NCI-H1092 (cell line): ENCODE measurements at regions not wholly inside any gene's neighbourhood (a gene's known extent, or its start where the extent isn't known, plus 50 kb on each side); places are given as distances from the start of the nearest gene placed in this dataset.
"Not testable (repeated sequence)": the region's sequence is repeated elsewhere in the genome, so short reads cannot be mapped to it uniquely, and the experiment has no call there.

ENCODE experiments used
- DNase-seq: peaks from one replicate; lab custom pipeline; 2025; lab: John Stamatoyannopoulos, UW

DNA sequence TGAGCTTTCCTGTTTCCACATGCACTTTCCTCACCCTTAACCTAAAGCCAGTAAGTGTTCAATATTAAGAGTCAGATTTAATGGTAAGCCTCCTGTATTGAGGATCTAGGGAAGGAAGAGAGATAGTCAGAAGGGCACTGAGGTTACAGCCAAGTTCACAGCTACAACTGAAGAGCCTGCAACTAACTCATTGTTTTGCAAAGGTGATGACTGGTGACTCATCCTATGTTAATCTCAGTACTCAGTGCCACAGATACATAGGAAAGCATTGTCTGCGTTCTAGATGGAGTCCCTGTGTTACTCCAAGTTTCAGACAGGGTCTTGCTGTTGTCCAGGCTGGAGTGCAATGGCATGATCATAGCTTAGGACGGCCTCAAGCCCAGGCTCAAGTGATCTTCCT lies 157.0 kb upstream of the RBM19 start:
- DNase-seq, result no peak

DNA sequence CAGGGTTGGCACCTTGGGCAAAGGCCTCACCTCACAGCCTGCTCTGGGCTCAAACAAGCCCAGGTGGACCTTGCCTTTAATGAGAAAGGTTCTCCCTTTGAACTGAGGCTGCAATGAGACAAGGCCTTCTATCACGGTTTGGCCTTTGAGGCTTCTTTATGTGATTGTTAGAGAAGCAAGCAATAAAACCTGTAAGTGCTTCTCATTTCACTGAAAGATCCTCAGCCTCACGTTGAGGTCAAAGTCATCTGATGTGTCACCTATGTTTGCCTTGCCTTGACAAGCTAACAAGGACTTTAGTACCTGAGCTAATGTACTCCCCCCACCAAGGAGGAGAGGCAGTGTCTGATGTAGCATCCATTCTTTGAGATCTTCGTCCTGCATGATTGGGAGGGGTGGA lies 155.9 kb upstream of the RBM19 start:
- no peak for DNase-seq

DNA sequence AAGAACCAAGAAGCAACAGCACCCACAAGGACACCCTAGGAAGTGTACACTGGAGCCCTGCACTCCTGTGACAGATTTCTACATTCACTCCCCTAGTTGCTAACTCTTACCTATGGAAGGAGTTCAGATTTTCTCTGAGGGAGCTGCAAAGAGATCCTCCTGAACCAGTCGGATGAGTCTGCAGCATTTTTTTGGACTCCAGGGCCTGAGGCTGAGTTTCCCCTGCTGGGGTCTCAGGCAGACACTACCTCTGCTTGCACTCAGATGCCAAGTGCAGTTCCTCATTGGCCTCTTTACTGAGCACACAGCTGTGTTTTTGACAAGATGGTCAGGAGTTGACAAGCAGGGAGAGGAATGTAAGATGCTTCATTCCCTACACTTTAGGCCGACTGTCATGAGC lies 153.2 kb upstream of the RBM19 start:
- no peak for DNase-seq

DNA sequence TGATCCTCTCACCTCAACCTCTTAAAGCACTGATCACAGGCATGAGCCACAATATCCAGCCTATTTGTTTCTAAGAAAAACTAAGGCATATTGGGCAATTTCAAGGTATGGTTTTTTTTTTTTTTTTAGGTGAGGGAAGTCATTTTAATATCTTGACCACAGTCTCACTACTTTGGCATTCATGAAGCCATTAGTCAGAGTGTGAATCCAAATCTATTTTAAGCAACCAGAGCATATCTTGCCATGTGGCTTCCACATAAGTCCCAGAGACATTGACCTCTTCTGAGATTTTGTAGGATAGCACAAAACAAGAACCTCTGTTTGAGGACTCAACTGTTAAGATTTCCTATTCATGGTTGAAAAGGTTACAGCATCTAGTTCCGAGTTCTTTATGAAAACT lies 130.3 kb upstream of the RBM19 start:
- DNase-seq, result no peak

DNA sequence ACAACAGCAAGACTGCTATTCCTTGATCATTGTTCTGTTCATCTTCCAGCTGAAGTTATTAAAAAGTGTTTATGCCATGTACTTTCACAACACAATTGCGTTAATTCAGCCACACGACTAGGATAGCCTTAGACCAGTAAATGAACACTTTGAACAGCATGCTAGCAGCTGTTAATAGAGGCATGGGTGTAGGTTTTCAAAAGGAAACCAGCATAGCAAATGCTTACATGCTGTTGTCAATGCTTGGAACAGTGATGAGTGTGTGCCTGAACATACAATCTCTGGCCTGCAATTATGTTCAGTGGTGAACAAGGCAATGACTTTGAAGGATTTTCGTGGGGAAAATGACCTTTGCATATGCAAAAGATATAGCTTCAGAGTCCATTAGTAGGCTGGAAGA lies 127.4 kb upstream of the RBM19 start:
- DNase-seq, result no peak

DNA sequence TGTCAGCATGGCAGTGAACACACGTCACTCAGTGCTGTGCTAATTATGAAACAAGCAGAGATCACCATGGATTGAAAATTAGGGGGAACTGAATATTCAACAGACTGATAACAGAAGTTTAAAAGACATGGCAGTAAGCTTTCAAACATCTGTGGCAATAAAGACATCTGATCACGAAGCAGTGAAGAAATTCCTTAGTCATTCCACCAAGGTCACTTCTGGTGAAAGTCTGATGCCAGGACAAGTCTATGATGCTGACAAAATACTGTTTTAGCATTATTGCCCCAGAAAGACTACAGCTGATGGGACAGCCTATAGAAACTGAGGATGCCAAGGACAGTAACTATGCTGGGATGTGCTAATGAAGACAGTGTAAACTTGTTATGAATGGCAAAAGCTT lies 126.9 kb upstream of the RBM19 start:
- no peak for DNase-seq

DNA sequence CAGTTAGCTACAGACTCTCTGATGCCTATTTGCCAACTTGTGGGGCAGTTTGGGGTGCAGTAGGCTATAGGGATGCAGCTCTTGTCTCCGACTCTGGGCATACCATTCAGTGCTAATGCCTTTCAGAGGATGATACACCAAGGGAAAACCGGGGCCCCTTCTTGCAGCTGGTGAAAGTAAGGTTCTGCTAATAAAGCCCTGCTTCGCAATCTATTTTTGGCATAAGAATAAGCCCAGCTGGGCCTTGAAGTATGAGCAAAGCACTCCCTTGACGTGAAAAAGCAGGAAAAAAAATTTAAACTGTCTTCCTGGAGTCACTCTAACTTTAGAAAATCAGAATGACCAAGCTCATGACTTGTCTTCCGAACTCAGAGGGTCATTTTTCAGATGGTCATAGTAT lies 124.1 kb upstream of the RBM19 start:
- DNase-seq, result no peak

DNA sequence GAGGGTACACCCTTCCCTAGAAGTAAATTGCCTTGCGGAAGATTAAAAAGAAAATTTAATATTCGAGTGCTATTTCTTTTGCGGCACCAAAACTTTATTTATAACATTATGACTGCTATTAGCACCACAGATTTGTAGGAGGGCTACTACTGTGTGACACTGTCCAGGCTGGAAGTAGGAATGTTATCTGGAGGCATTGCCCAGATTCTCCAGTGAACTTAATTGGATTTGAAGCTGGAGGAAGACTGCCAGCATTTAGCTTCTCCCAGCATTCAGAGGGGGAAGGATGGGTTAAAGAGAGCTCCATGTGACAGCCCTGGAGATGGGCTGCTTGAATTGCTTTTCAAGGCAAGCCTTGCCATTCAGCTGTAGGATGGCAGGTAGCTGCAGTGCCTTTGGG lies 107.0 kb upstream of the RBM19 start:
- DNase-seq, result no peak

DNA sequence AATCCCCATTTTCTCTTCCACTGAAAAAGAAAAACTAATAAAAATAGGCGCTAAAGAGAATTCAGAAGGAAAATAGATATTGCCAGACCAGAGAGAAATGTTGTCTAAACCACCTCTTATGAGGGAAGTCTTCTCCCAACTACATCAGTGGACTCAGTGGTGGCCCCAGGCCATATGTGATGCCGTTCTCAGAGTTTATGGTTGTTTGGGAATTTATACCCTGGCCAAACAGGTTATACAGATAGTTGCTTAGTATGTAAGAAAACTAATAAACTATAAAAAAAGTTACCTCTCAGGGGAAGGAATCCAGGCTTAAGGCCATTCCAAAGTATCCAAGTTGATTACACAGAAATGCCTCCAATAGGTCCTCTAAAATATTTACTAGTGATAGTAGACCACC lies 103.4 kb upstream of the RBM19 start:
- no peak for DNase-seq

DNA sequence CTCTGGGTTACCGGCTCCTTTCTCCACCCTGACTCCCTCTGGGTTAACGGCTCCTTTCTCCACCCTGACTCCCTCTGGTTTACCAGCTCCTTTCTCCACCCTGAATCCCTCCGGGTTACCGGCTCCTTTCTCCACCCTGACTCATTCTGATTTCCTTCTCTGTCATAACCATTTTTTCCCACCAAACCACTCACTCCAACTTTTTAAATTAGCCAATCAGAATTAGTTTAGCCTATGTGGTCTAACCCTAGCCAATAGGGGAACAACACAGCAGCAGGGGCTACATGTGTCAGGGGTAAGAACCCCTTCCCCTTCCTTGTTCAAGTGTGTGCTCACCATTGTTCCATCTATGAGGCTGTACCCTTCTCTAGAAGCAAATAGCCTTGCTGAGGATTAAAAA lies 98.4 kb upstream of the RBM19 start:
- no peak for DNase-seq

DNA sequence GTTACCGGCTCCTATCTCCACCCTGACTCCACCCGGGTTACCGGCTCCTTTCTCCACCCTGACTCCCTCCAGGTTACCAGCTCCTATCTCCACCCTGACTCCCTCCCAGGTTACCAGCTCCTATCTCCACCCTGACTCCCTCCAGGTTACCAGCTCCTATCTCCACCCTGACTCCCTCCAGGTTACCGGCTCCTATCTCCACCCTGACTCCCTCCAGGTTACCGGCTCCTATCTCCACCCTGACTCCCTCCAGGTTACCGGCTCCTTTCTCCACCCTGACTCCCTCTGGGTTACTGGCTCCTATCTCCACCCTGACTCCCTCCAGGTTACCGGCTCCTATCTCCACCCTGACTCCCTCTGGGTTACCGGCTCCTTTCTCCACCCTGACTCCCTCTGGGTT lies 97.9 kb upstream of the RBM19 start:
- not testable (repeated sequence) for DNase-seq

DNA sequence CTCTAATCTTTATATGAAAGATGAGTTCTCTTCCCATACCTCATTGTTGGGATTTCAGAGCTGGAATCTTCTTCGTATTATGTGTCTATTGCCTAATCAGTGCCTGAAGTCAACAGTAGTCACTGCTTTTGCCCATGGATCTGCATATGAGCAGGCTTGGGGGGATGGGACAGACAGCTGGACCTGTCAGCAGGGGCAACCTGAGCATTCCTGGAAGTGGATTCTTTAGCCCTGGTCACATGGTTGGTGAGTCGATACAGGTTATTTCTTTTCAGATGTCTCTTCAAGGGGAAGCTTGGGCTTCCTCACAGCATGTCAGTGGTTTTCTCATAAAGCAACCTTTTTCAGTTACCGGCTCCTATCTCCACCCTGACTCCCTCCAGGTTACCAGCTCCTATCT lies 97.3 kb upstream of the RBM19 start:
- DNase-seq, result no peak

DNA sequence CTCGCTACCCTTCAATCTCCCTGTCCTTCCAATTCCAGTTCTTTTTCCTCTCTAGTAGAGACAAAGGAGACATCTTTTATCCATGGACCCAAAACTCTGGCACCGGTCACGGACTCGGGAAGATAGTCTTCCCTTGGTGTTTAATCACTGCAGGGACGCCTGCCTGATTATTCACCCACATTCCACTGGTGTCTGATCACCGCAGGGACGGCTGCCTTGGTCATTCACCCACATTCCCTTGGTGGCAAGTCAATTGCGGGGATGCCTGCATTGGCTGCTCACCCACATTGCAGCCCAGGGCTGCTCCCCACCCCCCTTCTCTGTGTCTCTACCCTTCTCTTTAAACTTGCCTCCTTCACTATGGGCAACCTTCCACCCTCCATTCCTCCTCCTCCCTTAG lies 90.2 kb upstream of the RBM19 start:
- DNase-seq, result not testable (repeated sequence)

DNA sequence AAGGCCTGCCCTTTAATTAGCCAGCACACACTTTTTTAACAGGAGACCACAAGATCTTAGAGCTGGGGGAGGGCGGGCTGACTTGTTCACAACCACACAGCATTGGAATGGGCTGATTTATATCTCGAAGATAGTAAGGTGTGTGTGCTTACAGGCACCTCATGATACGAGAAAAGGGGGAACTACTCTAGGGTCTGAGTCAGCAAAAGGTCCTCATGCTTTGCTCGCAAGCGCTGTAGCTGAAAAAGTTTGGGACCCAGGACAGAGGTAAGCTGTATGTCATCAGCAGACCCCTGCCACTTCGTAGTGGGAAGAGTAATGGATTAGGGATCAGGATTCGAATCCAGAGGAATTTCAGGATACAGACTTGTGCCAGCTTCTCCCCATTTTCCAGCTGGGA lies 88.9 kb upstream of the RBM19 start:
- no peak for DNase-seq

DNA sequence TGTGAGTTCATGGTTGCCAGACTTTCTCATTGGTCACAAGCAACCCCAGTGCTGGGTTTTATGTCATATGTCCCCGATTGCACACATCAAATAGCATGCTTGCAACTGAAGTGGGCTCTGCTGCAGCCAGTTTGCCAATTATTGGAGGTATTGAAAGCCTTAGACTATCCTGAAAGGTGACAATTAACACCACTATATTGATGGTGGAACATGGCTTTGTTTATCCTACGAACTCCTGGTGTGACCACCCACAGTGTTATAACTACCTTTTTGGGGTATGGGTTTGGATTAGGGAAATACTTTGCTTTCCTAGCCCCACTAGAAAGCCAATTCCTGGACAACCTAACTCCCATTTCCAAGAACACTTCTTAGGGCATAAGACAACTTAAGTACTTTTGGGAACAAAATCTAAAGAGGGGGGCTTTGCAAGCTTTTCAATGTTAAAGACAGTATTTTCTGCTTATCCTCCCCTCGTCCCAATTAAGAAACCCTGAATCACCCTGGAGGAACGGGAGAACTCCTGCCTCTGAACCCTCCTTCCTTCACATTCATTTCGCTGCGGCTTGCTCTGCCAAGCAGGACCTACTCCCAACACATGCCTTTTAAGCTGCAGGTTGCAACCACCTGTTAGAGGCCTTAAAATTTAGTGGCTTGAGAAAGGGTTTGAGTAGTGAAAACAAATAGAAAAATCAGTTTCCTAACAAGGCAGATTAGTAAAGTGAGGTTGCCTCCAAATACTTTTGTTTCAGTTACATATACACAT lies 80.3 kb upstream of the RBM19 start:
- no peak for DNase-seq

DNA sequence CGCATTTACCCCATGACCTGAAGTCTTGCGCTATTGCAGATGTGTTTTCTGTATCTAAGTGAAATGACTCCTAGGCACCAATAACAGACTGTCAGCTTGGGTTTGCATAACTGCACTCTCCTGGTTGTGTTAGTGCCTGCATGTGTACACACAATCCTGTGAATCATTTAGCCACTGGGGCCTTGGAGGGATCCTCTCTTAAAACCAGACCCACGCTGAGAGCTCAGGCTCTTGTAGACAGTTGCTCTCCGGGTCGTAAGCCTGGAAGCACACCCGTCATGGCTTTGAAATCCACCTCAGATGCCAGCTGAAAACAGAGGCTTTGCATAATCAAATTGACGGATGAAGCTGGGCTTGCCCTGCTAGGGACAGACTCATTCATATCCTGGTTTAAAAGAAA lies 79.2 kb upstream of the RBM19 start:
- no peak for DNase-seq

DNA sequence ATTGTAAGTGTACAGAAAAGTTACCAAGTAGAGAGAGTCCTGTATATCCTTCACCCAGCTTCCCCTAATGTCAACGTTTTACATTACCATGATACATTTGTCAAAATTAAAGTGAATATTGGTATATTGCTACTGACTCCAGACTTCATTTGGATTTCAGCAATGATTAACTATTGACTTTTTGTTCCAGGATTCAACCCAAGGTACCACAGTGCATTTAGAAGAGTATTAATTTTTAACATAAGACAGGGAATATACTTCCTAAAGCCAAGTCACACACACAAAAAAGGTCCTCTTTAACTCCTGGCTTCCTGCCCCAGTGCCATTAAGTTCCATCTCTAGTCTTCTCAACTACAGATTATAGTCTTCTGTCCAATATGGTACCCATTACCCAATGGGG lies 75.5 kb upstream of the RBM19 start:
- DNase-seq, result no peak

DNA sequence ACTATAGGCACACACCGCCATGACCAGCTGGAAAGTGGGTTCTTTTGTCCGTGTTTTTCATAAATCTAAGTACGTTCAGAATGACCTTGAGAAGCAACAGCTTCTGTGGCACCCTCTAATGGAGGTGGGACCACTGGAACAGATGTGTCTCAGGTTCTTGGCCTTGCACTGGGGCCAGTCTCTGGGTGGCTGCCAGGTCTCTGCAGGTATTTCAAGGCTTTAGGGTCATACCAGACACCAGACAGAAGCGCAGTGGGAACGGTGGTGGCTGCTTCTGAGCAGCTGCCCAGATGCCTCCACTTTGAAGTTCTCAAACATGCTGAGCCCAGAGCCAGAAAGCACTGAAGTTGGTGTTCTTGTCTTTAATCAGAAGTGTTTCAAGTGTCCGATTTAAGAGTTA lies 75.0 kb upstream of the RBM19 start:
- DNase-seq, result no peak

DNA sequence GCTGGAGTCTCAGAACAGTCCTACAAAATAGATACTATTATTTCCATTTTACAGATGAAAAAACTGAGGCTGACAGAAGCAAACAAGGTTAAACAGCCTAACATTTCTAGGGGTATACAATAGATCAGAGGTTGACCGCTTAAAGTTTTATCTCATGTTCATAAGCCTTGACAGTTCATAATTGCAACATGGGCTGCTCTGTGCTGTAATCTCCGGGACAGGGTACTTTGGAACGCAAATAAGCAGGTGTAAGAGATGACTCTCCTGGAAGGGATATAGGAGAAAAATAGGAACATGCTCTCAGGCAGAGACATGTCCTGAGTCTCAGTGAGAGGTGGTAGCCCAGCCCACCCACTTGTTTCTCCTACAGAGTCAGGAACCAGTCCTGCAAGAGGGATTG lies 72.8 kb upstream of the RBM19 start:
- no peak for DNase-seq

DNA sequence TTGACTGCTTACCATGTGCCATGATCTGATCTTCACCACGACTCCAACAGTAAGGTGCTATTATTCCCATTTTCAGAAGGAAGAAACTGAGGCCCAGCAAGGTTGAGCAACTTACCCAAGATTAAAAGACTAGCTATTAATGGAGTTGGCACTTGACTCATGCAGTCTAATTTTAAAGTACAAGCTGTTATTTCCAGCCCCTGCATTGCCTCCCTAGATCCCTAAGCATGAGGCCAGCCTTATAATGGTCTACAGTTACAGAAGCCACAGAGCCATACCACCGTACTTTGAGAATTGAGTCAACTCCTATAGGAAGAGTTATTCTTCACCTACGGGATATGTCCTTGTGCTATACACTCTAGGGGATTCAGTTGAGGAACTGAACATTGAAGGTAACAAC lies 66.7 kb upstream of the RBM19 start:
- no peak for DNase-seq

DNA sequence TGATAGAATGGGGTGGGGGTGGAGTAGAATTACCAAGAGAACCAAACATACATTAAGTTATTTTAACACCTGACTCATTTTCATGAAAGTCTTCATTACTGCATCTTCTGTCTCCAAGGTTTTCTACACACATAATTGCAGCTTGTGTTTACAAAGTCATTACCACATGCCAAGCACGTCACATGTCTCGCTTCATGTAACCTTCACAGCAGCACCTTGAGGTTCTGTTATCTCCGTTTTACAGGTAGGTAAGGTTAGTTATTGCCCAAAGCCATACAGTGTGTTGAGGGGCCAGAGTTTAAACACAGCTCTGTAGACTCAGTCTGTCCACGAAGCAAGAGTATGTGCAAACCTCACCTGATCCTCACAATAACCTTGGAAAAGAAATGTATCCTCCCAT lies 64.3 kb upstream of the RBM19 start:
- no peak for DNase-seq

DNA sequence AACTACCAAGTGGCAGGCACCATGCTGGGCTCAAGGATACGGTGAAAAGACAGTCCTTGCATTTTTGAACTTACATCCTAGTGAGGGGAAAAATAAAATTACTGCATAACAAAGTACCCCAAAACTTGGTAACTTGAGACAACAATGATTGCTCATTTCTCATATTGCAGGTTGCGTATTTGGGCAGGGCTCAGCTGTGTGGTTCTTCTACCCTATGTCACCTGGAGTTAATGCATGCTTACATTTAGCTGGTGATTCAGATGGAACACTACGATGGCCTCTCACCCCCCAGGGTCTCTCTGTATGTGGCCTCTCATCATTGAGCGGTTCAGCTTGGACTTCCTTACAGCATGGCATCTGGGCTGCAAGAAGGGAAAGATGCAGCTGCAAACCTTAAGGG lies 60.7 kb upstream of the RBM19 start:
- DNase-seq, result no peak

DNA sequence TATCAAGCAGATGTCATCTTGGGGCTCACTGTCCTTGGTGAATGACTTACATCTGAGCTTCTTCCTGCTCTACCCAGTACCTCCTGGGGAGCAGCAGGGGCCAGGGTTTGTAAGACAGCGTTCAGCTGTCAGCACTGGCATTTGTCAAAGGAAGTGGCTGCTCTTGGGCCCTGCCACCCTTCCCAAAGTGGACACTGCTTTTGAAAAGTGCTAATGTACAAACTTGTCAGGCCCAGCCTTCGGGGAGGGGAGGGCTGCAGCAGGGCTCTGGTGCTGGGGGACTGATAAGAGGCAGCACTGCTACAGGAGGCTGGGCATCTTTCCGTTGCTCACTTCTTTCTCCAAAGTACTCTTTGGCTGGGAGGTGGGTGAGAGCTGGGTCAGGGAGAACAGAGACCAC lies 59.8 kb upstream of the RBM19 start:
- no peak for DNase-seq

DNA sequence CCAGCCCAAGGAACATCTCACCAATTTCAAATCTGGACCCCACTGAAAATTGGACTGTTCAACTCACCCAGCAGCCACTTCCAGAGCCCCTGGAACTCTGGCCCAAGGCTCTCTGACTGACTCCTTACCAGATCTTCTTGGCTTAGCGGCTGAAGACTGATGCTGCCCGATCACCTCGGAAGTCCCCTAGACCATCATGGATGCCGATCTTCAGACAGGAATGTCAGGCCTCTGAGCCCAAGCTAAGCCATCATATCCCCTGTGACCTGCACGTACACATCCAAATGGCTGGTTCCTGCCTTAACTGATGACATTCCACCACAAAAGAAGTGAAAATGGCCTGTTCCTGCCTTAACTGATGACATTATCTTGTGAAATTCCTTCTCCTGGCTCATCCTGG lies 56.0 kb upstream of the RBM19 start:
- DNase-seq, result not testable (repeated sequence)

DNA sequence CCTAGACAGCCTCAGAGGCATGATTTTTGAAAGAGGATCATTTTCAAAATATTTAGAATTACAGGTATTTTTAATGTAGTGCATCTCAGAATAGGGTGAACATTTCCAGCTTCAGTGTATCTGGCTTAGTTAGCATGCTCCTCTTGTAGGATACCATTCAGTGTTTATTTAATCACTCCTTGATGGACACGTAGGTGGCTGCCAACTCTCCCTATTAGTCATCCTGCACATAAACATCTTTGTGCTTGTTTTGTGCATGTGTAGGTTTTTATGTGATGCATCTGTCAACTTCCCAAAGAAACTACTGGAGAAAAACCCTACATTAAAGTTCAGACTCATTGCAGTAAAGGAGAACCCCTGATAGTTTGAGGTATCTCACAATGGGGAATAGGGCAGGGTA lies 52.5 kb upstream of the RBM19 start:
- no peak for DNase-seq
